Fibroblast of peridontal ligament (primary cell): ENCODE measurements at regions not wholly inside any gene's neighbourhood (a gene's known extent, or its start where the extent isn't known, plus 50 kb on each side); places are given as distances from the start of the nearest gene placed in this dataset.
"Not testable (repeated sequence)": the region's sequence is repeated elsewhere in the genome, so short reads cannot be mapped to it uniquely, and the experiment has no call there.

Experiments
- DNase-seq: peaks from one replicate; pipeline ENCODE4 v3.0.0-alpha.2; 2010; ENCODE audit errors: extremely low read depth

DNA sequence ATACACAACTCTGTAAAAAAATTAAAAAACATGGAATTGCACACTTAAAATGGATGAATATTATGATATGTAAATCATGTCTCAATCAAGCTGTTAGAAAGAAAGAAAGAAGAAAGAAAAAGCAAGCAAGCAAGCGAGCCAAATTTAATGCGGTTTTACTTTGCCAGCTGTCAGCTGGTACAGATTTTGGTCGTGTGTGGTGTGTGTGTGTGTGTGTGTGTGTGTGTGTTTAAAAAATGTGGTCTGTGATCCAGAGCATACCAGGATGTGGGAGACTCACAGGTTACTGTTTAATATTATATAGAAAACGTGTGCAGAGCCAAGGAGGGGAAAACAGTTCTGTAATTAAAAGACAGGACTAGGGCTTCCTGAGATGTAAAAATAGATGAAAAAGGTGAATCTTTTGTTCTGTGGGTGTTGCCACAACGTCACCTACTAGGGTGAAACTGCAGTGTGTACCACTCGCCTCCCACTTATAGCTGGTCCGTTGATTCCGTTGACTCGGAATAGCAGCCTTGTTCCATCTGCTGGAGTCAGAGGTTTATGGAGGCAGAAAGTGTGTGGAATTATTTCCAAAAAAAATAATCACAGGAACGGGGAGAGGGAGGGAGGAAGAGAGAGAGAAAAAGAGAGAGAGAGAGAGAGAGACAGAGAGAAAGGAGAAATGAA, 197.7 kb downstream of the BCAS1 start:
- peak; percentile 61 for DNase-seq

DNA sequence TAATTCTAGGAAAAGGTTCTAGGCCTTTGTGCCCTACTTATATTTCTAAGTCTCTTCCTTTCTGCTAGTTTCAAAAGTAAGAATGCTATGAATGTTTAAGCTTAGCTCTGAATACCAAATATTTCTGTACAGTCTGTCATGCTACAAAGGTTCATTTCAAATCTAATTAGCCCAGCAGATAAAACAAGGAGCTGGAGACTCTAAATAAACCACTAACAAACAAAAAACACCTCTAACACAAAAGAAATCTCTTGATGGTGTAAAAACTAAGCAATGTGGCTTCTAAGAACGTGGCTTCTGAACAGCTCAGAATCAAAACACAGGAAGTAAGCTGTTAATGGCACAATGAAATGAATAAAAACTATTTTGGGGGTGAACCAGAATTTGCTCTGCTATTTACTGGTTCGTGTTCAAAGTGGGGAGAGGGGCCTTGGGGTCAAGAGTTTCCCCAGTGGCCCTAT, 198.3 kb downstream of the BCAS1 start:
- DNase-seq, result no peak

DNA sequence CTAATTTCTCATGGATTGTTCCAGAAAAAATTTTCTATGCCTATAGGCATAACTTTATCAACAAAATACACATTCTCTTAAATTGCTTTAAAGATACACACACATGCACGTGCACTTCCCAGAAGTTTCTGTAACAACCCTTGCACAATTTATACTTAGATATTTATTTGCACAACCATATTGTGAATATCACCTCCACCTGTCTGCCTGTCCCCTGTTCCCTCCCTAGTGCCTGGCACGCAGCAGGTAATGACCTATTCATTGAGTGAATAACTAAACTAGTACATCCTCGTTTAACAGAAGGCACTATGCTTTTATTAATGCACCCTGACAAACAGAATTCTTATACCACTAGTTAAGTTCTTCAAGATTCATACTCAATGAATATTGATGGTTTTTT, 198.9 kb downstream of the BCAS1 start:
- no peak for DNase-seq

GRCh38 chr20:53870426-53871315, 199.7 kb downstream of the BCAS1 start:
- no peak for DNase-seq

- DNase-seq, result peak; percentile 82
Measured at GRCh38 chr20:53869466-53870258, 200.7 kb downstream of the BCAS1 start.

DNA sequence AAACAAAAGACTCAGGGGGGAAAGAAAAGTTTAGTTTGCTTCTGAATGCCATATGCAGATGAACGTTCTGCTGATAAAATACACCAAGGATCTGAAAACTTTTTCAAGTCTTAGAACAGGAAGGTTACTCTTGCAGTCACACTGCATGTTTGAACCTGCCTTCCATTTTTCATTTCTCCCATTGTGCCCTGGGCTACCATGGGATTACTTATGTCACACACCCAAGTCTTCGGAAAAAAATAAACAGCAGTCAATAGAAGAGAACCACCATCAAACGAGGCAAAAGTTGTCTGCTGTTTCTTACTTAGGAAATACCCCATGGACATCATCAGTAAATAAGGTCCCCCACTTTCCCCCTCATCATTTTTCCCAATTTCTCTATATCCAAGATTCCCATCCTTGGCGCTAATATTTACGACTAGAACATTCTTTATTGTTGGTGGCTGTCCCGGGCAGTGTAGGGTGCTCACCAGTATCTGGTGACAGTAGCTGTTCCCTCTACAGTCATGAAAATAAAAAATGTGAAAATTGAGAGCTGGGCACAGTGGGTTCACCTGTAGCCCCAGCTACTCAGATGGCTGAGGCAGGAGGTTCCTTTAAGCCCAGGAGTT, 202.5 kb downstream of the BCAS1 start:
- DNase-seq, result no peak

- peak; percentile 35 for DNase-seq
Measured at GRCh38 chr20:53866794-53867740, 203.3 kb downstream of the BCAS1 start.

GRCh38 chr20:53865901-53866793, 204.2 kb downstream of the BCAS1 start:
- DNase-seq, result peak; percentile 72

DNA sequence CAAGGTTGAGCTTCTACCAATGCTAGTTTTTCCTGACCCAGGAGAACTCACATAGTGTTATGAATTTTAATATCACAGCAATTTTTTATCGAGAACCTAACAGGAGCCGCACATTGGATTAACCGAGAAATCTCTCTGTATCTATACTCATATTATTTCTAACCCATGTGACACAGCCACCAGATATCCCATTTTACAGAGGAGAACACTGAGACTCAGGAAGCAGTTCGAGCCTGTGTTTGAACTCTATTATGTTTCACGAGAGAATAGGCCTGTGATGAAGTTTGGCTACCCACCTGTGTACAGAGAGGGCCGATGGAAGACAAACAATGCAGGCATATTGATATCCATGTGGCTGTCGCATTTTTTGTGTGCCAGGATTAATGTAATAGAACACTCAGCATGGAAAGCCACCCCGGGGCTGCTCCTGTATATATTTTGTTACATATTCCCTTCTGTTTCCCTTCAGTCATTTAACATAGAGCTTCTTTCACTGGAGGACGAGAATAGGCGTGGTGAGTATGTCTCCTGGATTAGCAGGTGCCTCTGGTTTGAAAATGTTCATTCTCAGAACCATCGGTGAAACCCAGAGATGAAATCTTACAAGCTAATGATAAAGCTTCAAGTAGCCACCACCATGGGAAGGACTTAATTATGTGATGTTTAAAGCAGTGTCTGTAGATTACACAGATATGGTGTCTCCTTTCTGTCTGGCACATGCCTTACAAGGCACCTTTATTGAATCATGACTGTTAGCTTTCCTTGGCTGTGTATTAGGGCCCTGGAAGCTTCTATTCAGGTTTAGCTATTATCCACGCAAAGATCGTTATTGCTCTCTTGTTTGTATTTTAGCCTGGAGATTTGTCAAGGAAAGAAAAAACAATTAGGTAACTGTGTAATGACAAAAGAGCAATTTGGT, 205.4 kb downstream of the BCAS1 start:
- DNase-seq, result not testable (repeated sequence)

- DNase-seq, result peak; percentile 42
Measured at GRCh38 chr20:53863923-53864641, 206.3 kb downstream of the BCAS1 start.

DNA sequence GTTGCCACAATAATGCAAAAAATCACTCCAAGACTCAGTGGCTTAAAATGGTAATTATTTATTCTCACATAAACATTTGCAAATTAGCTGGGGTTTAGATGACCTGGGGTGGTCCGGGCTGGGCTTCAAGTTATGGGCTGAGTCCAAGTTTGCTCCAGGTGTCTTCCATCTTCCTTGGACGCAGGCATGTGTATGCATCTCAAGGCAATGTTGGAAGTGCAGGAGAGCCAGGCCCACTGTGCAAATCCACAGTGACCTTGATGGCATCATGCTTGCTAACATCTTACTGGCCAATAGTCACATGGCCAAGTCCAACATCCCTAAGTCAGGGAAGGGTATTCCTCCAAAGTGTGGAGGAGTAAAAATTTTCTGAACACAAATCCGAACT, 206.9 kb downstream of the BCAS1 start:
- not testable (repeated sequence) for DNase-seq

DNA sequence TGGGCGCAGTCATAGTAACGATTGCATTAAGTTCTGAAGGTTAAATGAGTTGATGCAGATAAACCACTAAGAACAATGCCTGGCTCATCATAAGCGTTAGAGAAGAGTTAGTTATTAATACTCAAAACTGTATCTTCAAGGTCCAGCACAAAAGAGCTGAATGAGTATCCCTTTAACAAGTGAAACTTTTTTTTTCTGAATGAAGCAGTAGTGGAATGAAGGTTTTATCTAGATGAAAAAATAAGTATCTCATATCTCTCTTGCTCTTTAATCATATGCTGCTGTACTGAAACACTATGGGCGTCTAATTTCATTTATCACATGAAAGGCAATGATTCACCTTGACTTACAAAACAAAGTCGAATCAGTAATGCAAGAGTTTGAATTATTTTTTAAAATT, 207.4 kb downstream of the BCAS1 start:
- DNase-seq, result not testable (repeated sequence)

DNA sequence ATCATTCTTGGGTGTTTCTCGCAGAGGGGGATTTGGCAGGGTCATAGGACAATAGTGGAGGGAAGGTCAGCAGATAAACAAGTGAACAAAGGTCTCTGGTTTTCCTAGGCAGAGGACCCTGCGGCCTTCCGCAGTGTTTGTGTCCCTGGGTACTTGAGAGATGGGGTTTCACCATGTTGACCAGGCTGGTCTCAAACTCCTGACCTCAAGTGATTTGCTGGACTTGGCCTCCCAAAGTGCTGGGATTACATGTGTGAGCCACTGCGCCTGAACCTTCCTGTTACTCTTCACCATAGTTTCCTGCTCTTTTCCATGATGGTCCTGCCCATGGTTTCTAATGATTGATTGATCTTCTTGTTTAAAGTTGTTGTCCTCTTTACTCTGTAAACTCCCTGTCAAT, 207.9 kb downstream of the BCAS1 start:
- DNase-seq, result not testable (repeated sequence)

DNA sequence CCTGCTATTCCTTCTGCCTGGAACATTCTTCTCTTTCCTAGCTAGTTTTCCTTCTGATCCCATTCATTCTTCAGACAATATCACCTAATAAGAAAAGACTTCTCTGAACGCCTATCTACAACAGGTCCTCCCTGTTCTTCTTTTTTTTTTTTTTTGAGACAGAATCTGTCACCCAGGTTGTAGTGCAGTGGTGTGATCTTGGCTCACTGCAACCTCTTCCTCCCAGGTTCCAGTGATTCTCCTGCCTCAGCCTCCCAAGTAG, 208.3 kb downstream of the BCAS1 start:
- not testable (repeated sequence) for DNase-seq

DNA sequence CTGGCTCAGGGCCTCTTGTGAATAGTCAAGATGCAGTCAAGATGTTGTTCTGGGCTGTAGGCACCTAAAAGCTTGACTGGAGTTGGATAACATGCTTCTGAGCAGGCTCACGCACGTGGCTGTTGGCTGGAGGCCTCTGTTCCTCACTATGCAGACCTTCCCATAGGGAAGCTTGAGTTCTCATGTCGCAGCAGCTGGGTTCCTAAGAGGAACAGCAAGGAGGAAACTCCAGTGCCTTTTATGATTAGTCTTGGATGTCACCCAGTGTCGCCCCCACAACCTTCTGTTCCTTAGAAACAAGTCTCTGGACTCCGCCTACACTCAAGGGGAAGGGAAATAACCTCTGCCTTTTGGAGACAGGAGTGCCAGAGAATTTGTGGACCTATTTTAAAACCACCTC, 210.7 kb downstream of the BCAS1 start:
- no peak for DNase-seq

GRCh38 chr20:53859009-53859408, 211.4 kb downstream of the BCAS1 start:
- not testable (repeated sequence) for DNase-seq

- DNase-seq, result not testable (repeated sequence)
Measured at GRCh38 chr20:53858516-53858915, 211.9 kb downstream of the BCAS1 start.

- no peak for DNase-seq
Measured at GRCh38 chr20:53857723-53858236, 212.6 kb downstream of the BCAS1 start.
